ENCODE measurements at regions not wholly inside any gene's neighbourhood (a gene's known extent, or its start where the extent isn't known, plus 50 kb on each side); places are given as distances from the start of the nearest gene placed in this dataset.

- H2BK5ac ChIP-seq (ENCODE audit: low read depth, low read length, poor library complexity), result peak overlapping the region; percentile 71
- peaks cover 20% of the 10 kb centered on the region for H3K79me1 ChIP-seq (ENCODE audit: low read length)
- peak overlapping the region; percentile 45 for H2BK120ac ChIP-seq (ENCODE audit: insufficient read depth, low read length, poor library complexity)
- H2BK12ac ChIP-seq (ENCODE audit: low read length), result peak overlapping the region; percentile 68
- no peak overlapping the region for H3K4me2 ChIP-seq (ENCODE audit: low read length)
- no peak overlapping the region for H3K9ac ChIP-seq (ENCODE audit: low read length)
- no peak overlapping the region for H2AFZ ChIP-seq (ENCODE audit: insufficient read depth, low read length, poor library complexity)
- no CpG with 5 or more reads among the region's 1 CpG for WGBS (ENCODE audit: extremely low coverage, insufficient coverage, insufficient read length)
- peaks cover 3 to 11% of the 10 kb centered on the region in 2 experiments for H3K4me1 ChIP-seq (ENCODE audit: control insufficient read depth in 1 of 2, insufficient read depth in 2 of 2, low read length in 2 of 2)
- H3K9me3 ChIP-seq (ENCODE audit: insufficient read depth, low read depth, low read length), result no peaks in the 10 kb centered on the region
- no peaks in the 10 kb centered on the region for H3K36me3 ChIP-seq (ENCODE audit: control insufficient read depth in 1 of 2, insufficient read depth in 2 of 2, low read length in 2 of 2)
- H4K12ac ChIP-seq (ENCODE audit: low read depth, low read length), result no peak overlapping the region
- no peak overlapping the region for H3K23ac ChIP-seq (ENCODE audit: low read length)
- H3K14ac ChIP-seq (ENCODE audit: low read length), result no peak overlapping the region
- no peak overlapping the region for H3K27ac ChIP-seq (ENCODE audit: low read depth, low read length)
- H3K4me3 ChIP-seq (ENCODE audit: low read depth, low read length), result no peak overlapping the region
- H3K27me3 ChIP-seq (ENCODE audit: insufficient read depth, low read length), result no peaks in the 10 kb centered on the region
- H3K79me2 ChIP-seq (ENCODE audit: control insufficient read depth, insufficient read depth, low read length, poor library complexity), result peaks cover 1% of the 10 kb centered on the region
- peak overlapping the region; percentile 53 for H4K91ac ChIP-seq (ENCODE audit: low read depth, low read length)
- H3K4ac ChIP-seq (ENCODE audit: low read depth, low read length), result no peak overlapping the region
- DNase-seq, result no peak
- H4K8ac ChIP-seq (ENCODE audit: low read depth, low read length), result no peak overlapping the region
- H3K18ac ChIP-seq (ENCODE audit: low read length), result no peak overlapping the region
- no peak overlapping the region for H2AK5ac ChIP-seq (ENCODE audit: low read length)
Observed at GRCh38 chr2:217102956-217103355, 243.1 kb upstream of the TNP1 start.

- Histone ChIP-seq H3K36me3 (ENCODE audit: control insufficient read depth in 1 of 2, insufficient read depth in 2 of 2, low read length in 2 of 2) (no peaks in the 10 kb centered on the region), H3K27me3 (ENCODE audit: insufficient read depth, low read length) (no peaks in the 10 kb centered on the region), H3K4ac (ENCODE audit: low read depth, low read length) (no peak overlapping the region), H3K4me3 (ENCODE audit: low read depth, low read length) (no peak overlapping the region), H2AK5ac (ENCODE audit: low read length) (no peak overlapping the region), H3K23ac (ENCODE audit: low read length) (no peak overlapping the region), H3K9me3 (ENCODE audit: insufficient read depth, low read depth, low read length) (no peaks in the 10 kb centered on the region), H3K79me1 (ENCODE audit: low read length) (peaks cover 18% of the 10 kb centered on the region), H2BK5ac (ENCODE audit: low read depth, low read length, poor library complexity) (no peak overlapping the region), H3K27ac (ENCODE audit: low read depth, low read length) (no peak overlapping the region), H4K12ac (ENCODE audit: low read depth, low read length) (no peak overlapping the region), H2AFZ (ENCODE audit: insufficient read depth, low read length, poor library complexity) (no peak overlapping the region), H4K91ac (ENCODE audit: low read depth, low read length) (no peak overlapping the region), H3K9ac (ENCODE audit: low read length) (no peak overlapping the region), H3K18ac (ENCODE audit: low read length) (no peak overlapping the region), H2BK120ac (ENCODE audit: insufficient read depth, low read length, poor library complexity) (no peak overlapping the region), H3K79me2 (ENCODE audit: control insufficient read depth, insufficient read depth, low read length, poor library complexity) (peaks cover 1% of the 10 kb centered on the region), H3K4me2 (ENCODE audit: low read length) (no peak overlapping the region), H3K14ac (ENCODE audit: low read length) (peak overlapping the region; percentile 47), H4K8ac (ENCODE audit: low read depth, low read length) (no peak overlapping the region), H3K4me1 (ENCODE audit: control insufficient read depth in 1 of 2, insufficient read depth in 2 of 2, low read length in 2 of 2) (peaks cover 3 to 11% of the 10 kb centered on the region in 2 experiments), H2BK12ac (ENCODE audit: low read length) (peak overlapping the region; percentile 82)
- DNase-seq, result no peak
- WGBS (ENCODE audit: extremely low coverage, insufficient coverage, insufficient read length), result no CpG with 5 or more reads among the region's 6 CpGs
Observed at GRCh38 chr2:217101972-217102371, 242.1 kb upstream of the TNP1 start.

GRCh38 chr2:217099561-217099960 lies 239.7 kb upstream of the TNP1 start:
- Histone ChIP-seq H2AK5ac (ENCODE audit: low read length) (peak overlapping the region; percentile 29), H3K4me1 (ENCODE audit: control insufficient read depth in 1 of 2, insufficient read depth in 2 of 2, low read length in 2 of 2) (peaks cover 1 to 4% of the 10 kb centered on the region in 2 experiments), H2BK120ac (ENCODE audit: insufficient read depth, low read length, poor library complexity) (no peak overlapping the region), H3K79me2 (ENCODE audit: control insufficient read depth, insufficient read depth, low read length, poor library complexity) (peaks cover 1% of the 10 kb centered on the region), H2BK5ac (ENCODE audit: low read depth, low read length, poor library complexity) (no peak overlapping the region), H4K91ac (ENCODE audit: low read depth, low read length) (no peak overlapping the region), H3K14ac (ENCODE audit: low read length) (no peak overlapping the region), H4K8ac (ENCODE audit: low read depth, low read length) (no peak overlapping the region), H3K9me3 (ENCODE audit: insufficient read depth, low read depth, low read length) (peaks cover 2% of the 10 kb centered on the region), H3K36me3 (ENCODE audit: control insufficient read depth in 1 of 2, insufficient read depth in 2 of 2, low read length in 2 of 2) (no peaks in the 10 kb centered on the region), H3K27ac (ENCODE audit: low read depth, low read length) (no peak overlapping the region), H3K79me1 (ENCODE audit: low read length) (peaks cover 11% of the 10 kb centered on the region), H4K12ac (ENCODE audit: low read depth, low read length) (no peak overlapping the region), H3K4me3 (ENCODE audit: low read depth, low read length) (no peak overlapping the region), H3K9ac (ENCODE audit: low read length) (no peak overlapping the region), H3K18ac (ENCODE audit: low read length) (no peak overlapping the region), H3K4me2 (ENCODE audit: low read length) (no peak overlapping the region), H3K27me3 (ENCODE audit: insufficient read depth, low read length) (no peaks in the 10 kb centered on the region), H2AFZ (ENCODE audit: insufficient read depth, low read length, poor library complexity) (no peak overlapping the region), H3K23ac (ENCODE audit: low read length) (no peak overlapping the region), H3K4ac (ENCODE audit: low read depth, low read length) (no peak overlapping the region), H2BK12ac (ENCODE audit: low read length) (peak overlapping the region; percentile 11)
- no peak for DNase-seq

GRCh38 chr2:217098435-217098834 lies 238.6 kb upstream of the TNP1 start:
- no peak overlapping the region for H3K18ac ChIP-seq (ENCODE audit: low read length)
- no peak overlapping the region for H3K4ac ChIP-seq (ENCODE audit: low read depth, low read length)
- H4K8ac ChIP-seq (ENCODE audit: low read depth, low read length), result no peak overlapping the region
- no peak overlapping the region for H2BK12ac ChIP-seq (ENCODE audit: low read length)
- DNase-seq, result no peak
- H3K4me1 ChIP-seq (ENCODE audit: control insufficient read depth in 1 of 2, insufficient read depth in 2 of 2, low read length in 2 of 2), result no peaks in the 10 kb centered on the region
- no peak overlapping the region for H3K9ac ChIP-seq (ENCODE audit: low read length)
- H2AK5ac ChIP-seq (ENCODE audit: low read length), result no peak overlapping the region
- no peaks in the 10 kb centered on the region for H3K36me3 ChIP-seq (ENCODE audit: control insufficient read depth in 1 of 2, insufficient read depth in 2 of 2, low read length in 2 of 2)
- H3K9me3 ChIP-seq (ENCODE audit: insufficient read depth, low read depth, low read length), result peaks cover 2% of the 10 kb centered on the region
- H2AFZ ChIP-seq (ENCODE audit: insufficient read depth, low read length, poor library complexity), result no peak overlapping the region
- no peak overlapping the region for H2BK120ac ChIP-seq (ENCODE audit: insufficient read depth, low read length, poor library complexity)
- H4K12ac ChIP-seq (ENCODE audit: low read depth, low read length), result no peak overlapping the region
- peaks cover 8% of the 10 kb centered on the region for H3K79me1 ChIP-seq (ENCODE audit: low read length)
- no peak overlapping the region for H4K91ac ChIP-seq (ENCODE audit: low read depth, low read length)
- WGBS (ENCODE audit: extremely low coverage, insufficient coverage, insufficient read length), result no CpG with 5 or more reads among the region's 5 CpGs
- no peak overlapping the region for H3K4me2 ChIP-seq (ENCODE audit: low read length)
- H3K4me3 ChIP-seq (ENCODE audit: low read depth, low read length), result no peak overlapping the region
- no peak overlapping the region for H3K23ac ChIP-seq (ENCODE audit: low read length)
- peaks cover 1% of the 10 kb centered on the region for H3K79me2 ChIP-seq (ENCODE audit: control insufficient read depth, insufficient read depth, low read length, poor library complexity)
- H3K27me3 ChIP-seq (ENCODE audit: insufficient read depth, low read length), result no peaks in the 10 kb centered on the region
- H2BK5ac ChIP-seq (ENCODE audit: low read depth, low read length, poor library complexity), result no peak overlapping the region
- no peak overlapping the region for H3K27ac ChIP-seq (ENCODE audit: low read depth, low read length)
- H3K14ac ChIP-seq (ENCODE audit: low read length), result no peak overlapping the region
